ENCODE measurements at regions not wholly inside any gene's neighbourhood (a gene's known extent, or its start where the extent isn't known, plus 50 kb on each side); places are given as distances from the start of the nearest gene placed in this dataset.

DNA sequence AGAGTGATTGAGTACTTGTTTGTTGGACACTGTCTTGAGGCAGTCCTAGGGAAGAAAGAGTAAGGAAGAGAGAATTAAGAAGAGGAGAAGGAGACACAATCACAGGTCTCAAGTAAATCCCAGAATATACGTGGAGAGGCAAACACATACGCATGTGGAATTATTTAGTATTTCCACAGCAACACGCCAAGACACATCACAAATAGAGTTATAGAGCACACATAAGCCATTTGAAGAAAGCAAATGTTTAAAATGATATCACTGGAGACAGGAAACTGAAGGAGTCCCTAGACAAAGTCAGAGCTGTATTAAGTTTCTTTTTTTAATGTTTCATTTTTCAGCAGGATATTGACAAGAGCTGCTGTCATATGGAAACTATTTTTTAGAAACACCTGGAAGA, 206.1 kb upstream of the LRIG1 start:
- DNase-seq (ENCODE audit: low spot score) = no peak
- Histone ChIP-seq H3K27me3 (ENCODE audit: control insufficient read depth in 4 of 4, insufficient read depth in 4 of 4, low read length in 3 of 4) (no peaks in the 10 kb centered on the region), H3K27ac (ENCODE audit: low read depth in 1 of 2, low read length in 2 of 2) (no peak overlapping the region), H3K36me3 (ENCODE audit: control insufficient read depth in 4 of 4, insufficient read depth in 3 of 4, low read depth in 1 of 4, low read length in 3 of 4) (no peaks in the 10 kb centered on the region), H3K4me3 (ENCODE audit: low read depth in 1 of 3, low read length in 3 of 3) (no peak overlapping the region), H3K4me1 (ENCODE audit: control insufficient read depth in 4 of 4, insufficient read depth in 4 of 4, low read length in 3 of 4) (peaks cover 0 to 6% (median 2%) of the 10 kb centered on the region in 4 donors), H3K9ac (ENCODE audit: low read depth in 1 of 2, low read length in 2 of 2) (no peak overlapping the region), H3K9me3 (ENCODE audit: control insufficient read depth in 4 of 4, low read length in 3 of 4) (no peaks in the 10 kb centered on the region)
- TF ChIP-seq YY1 (IDR thresholded peaks at IDR 0.05) (no peak), FOXA2 (IDR thresholded peaks at IDR 0.05) (no peak), HNF4G (IDR thresholded peaks at IDR 0.05) (no peak), NR2F2 (IDR thresholded peaks at IDR 0.05) (no peak), FOXA1 (IDR thresholded peaks at IDR 0.05) (no peak)
- TF ChIP-seq, protein P1, sequence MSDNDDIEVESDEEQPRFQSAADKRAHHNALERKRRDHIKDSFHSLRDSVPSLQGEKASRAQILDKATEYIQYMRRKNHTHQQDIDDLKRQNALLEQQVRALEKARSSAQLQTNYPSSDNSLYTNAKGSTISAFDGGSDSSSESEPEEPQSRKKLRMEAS (IDR thresholded peaks at IDR 0.05) = no peak
- TF ChIP-seq, protein P2, sequence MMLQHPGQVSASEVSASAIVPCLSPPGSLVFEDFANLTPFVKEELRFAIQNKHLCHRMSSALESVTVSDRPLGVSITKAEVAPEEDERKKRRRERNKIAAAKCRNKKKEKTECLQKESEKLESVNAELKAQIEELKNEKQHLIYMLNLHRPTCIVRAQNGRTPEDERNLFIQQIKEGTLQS (IDR thresholded peaks at IDR 0.05) = no peak
- TF ChIP-seq, protein P3, sequence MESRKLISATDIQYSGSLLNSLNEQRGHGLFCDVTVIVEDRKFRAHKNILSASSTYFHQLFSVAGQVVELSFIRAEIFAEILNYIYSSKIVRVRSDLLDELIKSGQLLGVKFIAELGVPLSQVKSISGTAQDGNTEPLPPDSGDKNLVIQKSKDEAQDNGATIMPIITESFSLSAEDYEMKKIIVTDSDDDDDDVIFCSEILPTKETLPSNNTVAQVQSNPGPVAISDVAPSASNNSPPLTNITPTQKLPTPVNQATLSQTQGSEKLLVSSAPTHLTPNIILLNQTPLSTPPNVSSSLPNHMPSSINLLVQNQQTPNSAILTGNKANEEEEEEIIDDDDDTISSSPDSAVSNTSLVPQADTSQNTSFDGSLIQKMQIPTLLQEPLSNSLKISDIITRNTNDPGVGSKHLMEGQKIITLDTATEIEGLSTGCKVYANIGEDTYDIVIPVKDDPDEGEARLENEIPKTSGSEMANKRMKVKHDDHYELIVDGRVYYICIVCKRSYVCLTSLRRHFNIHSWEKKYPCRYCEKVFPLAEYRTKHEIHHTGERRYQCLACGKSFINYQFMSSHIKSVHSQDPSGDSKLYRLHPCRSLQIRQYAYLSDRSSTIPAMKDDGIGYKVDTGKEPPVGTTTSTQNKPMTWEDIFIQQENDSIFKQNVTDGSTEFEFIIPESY (IDR thresholded peaks at IDR 0.05) = no peak
- TF ChIP-seq, protein P4, sequence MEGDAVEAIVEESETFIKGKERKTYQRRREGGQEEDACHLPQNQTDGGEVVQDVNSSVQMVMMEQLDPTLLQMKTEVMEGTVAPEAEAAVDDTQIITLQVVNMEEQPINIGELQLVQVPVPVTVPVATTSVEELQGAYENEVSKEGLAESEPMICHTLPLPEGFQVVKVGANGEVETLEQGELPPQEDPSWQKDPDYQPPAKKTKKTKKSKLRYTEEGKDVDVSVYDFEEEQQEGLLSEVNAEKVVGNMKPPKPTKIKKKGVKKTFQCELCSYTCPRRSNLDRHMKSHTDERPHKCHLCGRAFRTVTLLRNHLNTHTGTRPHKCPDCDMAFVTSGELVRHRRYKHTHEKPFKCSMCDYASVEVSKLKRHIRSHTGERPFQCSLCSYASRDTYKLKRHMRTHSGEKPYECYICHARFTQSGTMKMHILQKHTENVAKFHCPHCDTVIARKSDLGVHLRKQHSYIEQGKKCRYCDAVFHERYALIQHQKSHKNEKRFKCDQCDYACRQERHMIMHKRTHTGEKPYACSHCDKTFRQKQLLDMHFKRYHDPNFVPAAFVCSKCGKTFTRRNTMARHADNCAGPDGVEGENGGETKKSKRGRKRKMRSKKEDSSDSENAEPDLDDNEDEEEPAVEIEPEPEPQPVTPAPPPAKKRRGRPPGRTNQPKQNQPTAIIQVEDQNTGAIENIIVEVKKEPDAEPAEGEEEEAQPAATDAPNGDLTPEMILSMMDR (IDR thresholded peaks at IDR 0.05; ENCODE audit: low read depth, low read length, missing input control) = no peak
- TF ChIP-seq, protein P5, sequence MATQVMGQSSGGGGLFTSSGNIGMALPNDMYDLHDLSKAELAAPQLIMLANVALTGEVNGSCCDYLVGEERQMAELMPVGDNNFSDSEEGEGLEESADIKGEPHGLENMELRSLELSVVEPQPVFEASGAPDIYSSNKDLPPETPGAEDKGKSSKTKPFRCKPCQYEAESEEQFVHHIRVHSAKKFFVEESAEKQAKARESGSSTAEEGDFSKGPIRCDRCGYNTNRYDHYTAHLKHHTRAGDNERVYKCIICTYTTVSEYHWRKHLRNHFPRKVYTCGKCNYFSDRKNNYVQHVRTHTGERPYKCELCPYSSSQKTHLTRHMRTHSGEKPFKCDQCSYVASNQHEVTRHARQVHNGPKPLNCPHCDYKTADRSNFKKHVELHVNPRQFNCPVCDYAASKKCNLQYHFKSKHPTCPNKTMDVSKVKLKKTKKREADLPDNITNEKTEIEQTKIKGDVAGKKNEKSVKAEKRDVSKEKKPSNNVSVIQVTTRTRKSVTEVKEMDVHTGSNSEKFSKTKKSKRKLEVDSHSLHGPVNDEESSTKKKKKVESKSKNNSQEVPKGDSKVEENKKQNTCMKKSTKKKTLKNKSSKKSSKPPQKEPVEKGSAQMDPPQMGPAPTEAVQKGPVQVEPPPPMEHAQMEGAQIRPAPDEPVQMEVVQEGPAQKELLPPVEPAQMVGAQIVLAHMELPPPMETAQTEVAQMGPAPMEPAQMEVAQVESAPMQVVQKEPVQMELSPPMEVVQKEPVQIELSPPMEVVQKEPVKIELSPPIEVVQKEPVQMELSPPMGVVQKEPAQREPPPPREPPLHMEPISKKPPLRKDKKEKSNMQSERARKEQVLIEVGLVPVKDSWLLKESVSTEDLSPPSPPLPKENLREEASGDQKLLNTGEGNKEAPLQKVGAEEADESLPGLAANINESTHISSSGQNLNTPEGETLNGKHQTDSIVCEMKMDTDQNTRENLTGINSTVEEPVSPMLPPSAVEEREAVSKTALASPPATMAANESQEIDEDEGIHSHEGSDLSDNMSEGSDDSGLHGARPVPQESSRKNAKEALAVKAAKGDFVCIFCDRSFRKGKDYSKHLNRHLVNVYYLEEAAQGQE (IDR thresholded peaks at IDR 0.05) = no peak
- 94% methylated on average over 3 of the region's 3 CpGs for WGBS

DNA sequence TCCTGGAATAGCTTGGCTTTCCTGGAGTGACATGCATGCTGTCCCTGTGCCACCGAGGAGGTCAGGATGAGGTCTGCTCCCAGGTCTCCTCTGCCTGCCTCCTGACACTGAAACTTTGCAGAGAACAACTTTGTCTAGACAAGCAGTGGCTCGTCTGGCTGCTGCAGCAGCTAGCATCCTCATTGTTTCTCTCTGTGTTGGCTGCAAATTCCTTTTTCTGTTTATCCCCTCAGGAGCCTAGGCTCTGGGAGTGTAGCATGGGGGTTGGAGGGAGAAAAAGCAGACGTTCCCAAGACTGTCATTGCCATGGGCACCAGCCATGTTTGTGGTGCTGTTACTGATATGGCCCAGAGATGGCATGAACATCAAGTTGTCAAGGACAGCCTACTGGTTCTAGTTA, 208.7 kb upstream of the LRIG1 start:
- Histone ChIP-seq H3K36me3 (ENCODE audit: control insufficient read depth in 4 of 4, insufficient read depth in 3 of 4, low read depth in 1 of 4, low read length in 3 of 4) (no peaks in the 10 kb centered on the region), H3K4me3 (ENCODE audit: low read depth in 1 of 3, low read length in 3 of 3) (no peak overlapping the region), H3K4me1 (ENCODE audit: control insufficient read depth in 4 of 4, insufficient read depth in 4 of 4, low read length in 3 of 4) (peaks cover 4 to 15% (median 10%) of the 10 kb centered on the region in 4 donors), H3K27ac (ENCODE audit: low read depth in 1 of 2, low read length in 2 of 2) (no peak overlapping the region), H3K9me3 (ENCODE audit: control insufficient read depth in 4 of 4, low read length in 3 of 4) (no peaks in the 10 kb centered on the region), H3K9ac (ENCODE audit: low read depth in 1 of 2, low read length in 2 of 2) (no peak overlapping the region), H3K27me3 (ENCODE audit: control insufficient read depth in 4 of 4, insufficient read depth in 4 of 4, low read length in 3 of 4) (no peaks in the 10 kb centered on the region)
- 66% methylated on average over 3 of the region's 3 CpGs for WGBS
- no peak for DNase-seq (ENCODE audit: low spot score)
- TF ChIP-seq EGR1 (IDR thresholded peaks at IDR 0.05; ENCODE audit: low read depth in 2 of 2) (no peak), SP1 (IDR thresholded peaks at IDR 0.05) (no peak), FOXA2 (IDR thresholded peaks at IDR 0.05) (no peak), NR2F2 (IDR thresholded peaks at IDR 0.05) (no peak), RXRA (IDR thresholded peaks at IDR 0.05) (no peak)
- TF ChIP-seq, protein P4 (IDR thresholded peaks at IDR 0.05; ENCODE audit: low read depth, low read length, missing input control) = no peak
- TF ChIP-seq, protein P3 (IDR thresholded peaks at IDR 0.05) = no peak
- TF ChIP-seq, protein P2 (IDR thresholded peaks at IDR 0.05) = no peak
- TF ChIP-seq, protein P1 (IDR thresholded peaks at IDR 0.05) = no peak
- TF ChIP-seq, protein P5 (IDR thresholded peaks at IDR 0.05) = no peak

All from liver (tissue), 8 donors.